Erythroblast (primary cell): ENCODE measurements at regions not wholly inside any gene's neighbourhood (a gene's known extent, or its start where the extent isn't known, plus 50 kb on each side); places are given as distances from the start of the nearest gene placed in this dataset.
A peak's percentile ranks its signal among the peaks of the same experiment; 100 is the strongest.

Source experiments
- DNase-seq, 2 experiments: peaks; one replicate each; lab custom pipeline; 2025; lab: John Stamatoyannopoulos, UW
- GATA1 ChIP-seq: IDR thresholded peaks from 2 replicates; pipeline ENCODE4 v1.6.1; 2011; ENCODE audit warnings: low read depth, mild to moderate bottlenecking, control low read depth, low read length, moderate library complexity
- POLR2A ChIP-seq: IDR thresholded peaks from 2 replicates; pipeline ENCODE4 v1.6.1; 2011; ENCODE audit warnings: mild to moderate bottlenecking, low read length

GRCh38 chr16:65781855-65782254 lies 584.6 kb upstream of the CDH5 start:
- no peak for DNase-seq
- TF ChIP-seq GATA1 (no peak), POLR2A (no peak)

- DNase-seq: no peak
- TF ChIP-seq GATA1 (no peak), POLR2A (no peak)
Measured at GRCh38 chr16:65781363-65781762, 585.1 kb upstream of the CDH5 start.

GRCh38 chr16:65779201-65779600 lies 587.3 kb upstream of the CDH5 start:
- no peak for DNase-seq
- TF ChIP-seq POLR2A: no peak
- no peak for TF ChIP-seq GATA1

GRCh38 chr16:65776639-65777183 lies 589.8 kb upstream of the CDH5 start:
- no peak for TF ChIP-seq GATA1
- no peak for TF ChIP-seq POLR2A
- no peak for DNase-seq

GRCh38 chr16:65775829-65776228 lies 590.7 kb upstream of the CDH5 start:
- DNase-seq: no peak
- TF ChIP-seq GATA1 (no peak), POLR2A (no peak)

- TF ChIP-seq GATA1 (no peak), POLR2A (no peak)
- no peak for DNase-seq
Measured at GRCh38 chr16:65774350-65774749, 592.1 kb upstream of the CDH5 start.

GRCh38 chr16:65773301-65773874 lies 593.1 kb upstream of the CDH5 start:
- DNase-seq: no peak
- TF ChIP-seq POLR2A (no peak), GATA1 (no peak)

- no peak for DNase-seq
- TF ChIP-seq GATA1 (no peak), POLR2A (no peak)
Measured at GRCh38 chr16:65772134-65772732, 594.3 kb upstream of the CDH5 start.

GRCh38 chr16:65771707-65772106 lies 594.8 kb upstream of the CDH5 start:
- no peak for DNase-seq
- TF ChIP-seq GATA1: no peak
- no peak for TF ChIP-seq POLR2A

GRCh38 chr16:65770752-65771151 lies 595.7 kb upstream of the CDH5 start:
- TF ChIP-seq POLR2A: no peak
- TF ChIP-seq GATA1: no peak
- DNase-seq: no peak

- peak in 1 of 2 experiments; percentile 7 for DNase-seq
- no peak for TF ChIP-seq POLR2A
- TF ChIP-seq GATA1: no peak
Measured at GRCh38 chr16:65769776-65770438, 596.6 kb upstream of the CDH5 start.

- no peak for TF ChIP-seq POLR2A
- TF ChIP-seq GATA1: no peak
- peak; percentile 16 to 58 for DNase-seq
Measured at GRCh38 chr16:65769055-65769465, 597.4 kb upstream of the CDH5 start.

- DNase-seq: no peak
- TF ChIP-seq GATA1: no peak
- TF ChIP-seq POLR2A: no peak
Measured at GRCh38 chr16:65767125-65767524, 599.4 kb upstream of the CDH5 start.

GRCh38 chr16:65763640-65764305 lies 602.7 kb upstream of the CDH5 start:
- DNase-seq: no peak
- TF ChIP-seq GATA1 (no peak), POLR2A (no peak)
